ENCODE measurements at regions not wholly inside any gene's neighbourhood (a gene's known extent, or its start where the extent isn't known, plus 50 kb on each side); places are given as distances from the start of the nearest gene placed in this dataset.

DNA sequence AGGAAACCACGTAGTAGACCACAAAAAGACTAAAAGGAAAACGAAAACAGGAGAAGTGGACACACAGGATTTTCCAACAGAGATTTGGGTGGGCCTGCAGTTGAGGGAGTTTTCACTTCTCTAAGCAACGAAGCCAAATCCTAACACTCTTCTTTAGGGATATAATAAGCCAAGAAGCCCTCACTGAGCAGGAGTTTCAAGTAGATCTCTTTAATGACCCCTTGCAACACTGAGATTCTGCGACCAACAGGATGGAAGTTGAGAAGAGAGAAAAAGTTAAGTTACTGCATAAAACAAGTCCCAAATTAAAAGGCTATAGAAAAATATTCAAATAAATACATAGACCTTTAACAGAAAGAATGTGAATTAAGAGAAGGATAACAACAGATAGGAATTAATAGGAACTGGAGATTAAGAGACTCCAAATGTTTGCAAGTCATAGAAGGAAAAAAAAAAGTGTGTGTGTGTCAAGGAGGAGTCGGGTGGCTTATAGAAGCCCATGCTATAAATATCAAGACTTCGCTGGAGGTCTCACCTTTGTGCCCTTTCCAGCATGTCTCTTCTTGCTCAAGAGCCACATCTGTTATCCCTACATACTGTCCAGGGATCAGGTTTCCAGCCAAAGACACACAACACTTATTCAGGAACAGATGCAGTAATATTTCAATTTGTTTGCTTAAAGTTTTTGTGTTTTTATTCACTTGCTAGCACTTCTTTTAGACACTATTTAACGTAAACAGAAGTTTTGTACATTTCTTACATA, 69.4 kb upstream of the ARHGAP28 start:
- DNase-seq: no peak

DNA sequence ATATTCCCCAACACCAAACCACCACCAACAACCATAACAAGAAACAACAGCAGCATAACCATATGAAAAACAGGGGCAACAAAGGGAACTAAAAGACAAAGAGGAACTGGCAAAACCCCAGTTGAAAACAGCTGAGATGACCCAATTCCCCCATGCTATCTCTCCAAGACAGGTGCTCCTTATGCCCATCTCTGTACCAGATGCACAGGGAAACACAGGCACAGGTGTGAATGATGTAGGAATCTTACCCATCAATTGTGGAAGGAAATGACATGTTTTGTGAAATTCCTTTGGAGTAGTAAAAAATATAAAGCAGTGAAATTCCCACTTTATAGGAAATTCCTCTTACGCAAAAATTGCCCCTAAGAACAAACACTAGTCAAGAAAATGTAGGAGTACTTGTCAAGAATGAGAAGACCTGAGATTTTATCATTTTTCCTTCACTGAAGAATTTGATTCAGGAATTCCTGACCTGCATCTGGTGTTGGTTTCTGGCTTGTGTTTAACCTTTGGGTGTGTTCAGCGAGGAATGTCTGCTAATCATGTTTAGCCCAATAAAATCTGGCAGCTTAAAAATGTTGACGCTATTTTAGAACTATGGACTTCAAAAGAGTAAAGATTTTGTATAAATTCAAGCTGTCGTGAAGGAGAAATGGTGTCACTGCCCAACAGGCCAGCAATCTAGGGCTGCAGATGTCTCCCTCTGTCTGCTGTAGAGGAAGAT, 67.7 kb upstream of the ARHGAP28 start:
- no peak for DNase-seq

DNA sequence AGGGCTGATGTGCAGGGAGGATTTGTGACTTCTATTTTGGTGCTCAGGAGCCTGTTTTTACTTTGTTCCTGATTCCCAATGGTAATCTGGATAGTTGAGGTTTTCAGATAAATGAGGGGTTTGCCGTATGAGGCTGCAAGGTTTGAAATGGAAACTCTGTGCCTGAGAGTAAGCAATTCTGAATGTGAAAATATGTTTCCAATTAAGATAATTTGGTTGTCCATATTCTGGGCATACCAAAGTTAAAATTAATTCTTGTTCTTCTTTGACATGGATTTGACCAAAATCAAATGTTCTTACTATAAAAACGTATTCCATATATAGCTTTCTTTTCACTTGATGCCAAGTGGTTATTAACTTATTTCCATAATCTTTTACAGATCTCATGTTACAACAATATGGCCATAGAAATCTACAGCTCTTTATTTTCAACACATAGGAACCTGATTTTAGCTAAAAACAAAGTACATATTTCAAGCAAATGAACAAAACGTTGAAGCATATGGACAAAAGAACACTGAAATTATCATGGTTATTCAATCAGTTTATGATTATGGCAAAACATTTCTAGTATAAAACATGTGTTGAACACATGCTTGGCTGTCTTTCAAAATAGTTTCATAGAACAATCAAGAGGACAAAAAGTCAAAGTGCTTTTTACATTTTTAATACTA, 63.4 kb upstream of the ARHGAP28 start:
- DNase-seq: no peak

DNA sequence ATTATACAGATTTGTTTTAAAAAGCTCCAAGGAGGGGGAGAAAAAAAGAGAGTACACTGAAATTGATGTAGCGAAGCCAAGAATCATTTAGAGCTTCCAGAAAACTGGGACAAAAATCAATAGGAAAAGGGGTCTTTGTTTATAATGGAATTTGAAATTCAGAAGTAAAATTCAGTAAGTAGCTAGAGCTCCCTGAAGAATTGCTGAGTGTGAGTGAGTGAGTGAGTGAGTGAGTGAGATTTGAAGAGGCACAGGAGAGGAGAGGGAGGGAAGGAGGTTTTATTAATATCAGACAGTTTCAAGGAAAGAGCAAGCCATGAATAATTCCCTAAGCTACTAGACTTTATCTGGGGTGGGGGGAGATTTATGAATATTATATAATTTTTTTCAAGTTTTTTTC, 60.7 kb upstream of the ARHGAP28 start:
- no peak for DNase-seq

DNA sequence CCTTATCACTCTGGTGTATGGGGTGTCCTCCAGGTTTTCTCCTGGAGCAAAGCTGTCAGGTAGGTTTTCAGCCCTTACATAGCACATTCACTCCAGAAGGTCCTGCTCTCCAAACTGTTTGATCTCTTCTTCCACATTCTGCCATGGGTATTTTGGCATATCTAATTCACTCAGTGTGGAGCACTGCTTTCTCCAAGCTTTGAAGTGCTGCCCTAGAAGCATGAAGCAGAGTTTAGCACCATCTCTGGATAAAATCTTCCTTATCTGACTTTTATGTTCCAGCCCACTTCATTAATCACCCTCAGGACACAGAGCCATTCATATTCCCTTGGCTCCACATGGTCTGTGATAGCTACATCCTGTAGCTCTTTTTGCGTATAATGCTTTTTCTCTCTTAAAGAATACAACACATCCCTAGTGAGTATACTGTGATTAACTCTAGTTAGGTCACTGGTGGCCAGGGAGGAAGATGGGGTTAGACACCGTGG, 56.7 kb upstream of the ARHGAP28 start:
- no peak for DNase-seq

DNA sequence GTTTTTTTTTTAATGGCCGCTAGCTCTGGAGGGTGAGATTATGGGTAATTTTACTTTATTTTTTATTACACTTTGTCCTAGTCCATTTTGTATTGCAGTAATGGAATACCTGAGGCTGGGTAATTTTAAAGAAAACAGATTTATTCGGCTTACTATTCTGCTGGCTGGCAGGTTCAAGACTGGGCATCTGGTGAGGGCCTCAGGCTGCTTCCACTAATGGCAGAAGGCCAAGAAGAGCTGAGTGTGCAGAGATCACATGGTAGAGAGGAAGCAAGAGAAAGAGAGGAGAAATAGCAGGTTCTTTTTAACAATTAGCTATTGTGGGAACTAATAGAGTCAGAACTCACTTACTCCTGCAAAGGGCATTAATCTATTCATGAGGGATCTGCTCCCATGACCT, 52.4 kb upstream of the ARHGAP28 start:
- no peak for DNase-seq

DNA sequence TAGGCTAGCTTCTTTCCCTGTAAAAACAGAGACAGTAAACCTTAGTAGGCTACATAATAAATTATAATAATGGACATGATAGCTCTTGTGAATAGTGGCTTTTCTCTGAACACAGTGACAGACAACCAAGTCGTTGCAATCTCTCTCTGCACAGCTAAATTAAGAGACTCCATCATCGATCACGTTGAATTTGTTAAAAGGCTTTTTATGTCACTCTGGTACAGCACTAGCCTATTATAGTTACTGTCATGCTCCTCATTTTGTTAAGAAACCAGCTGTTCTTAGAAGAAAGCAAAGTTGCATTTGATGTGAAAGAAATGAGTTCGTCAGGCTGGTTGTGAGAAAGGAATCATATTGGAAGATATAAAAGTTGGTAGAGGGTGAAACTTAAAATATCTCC, 50.3 kb upstream of the ARHGAP28 start:
- no peak for DNase-seq

Measured in amniotic stem cell (primary cell).